22Rv1 (cell line): ENCODE measurements at regions not wholly inside any gene's neighbourhood (a gene's known extent, or its start where the extent isn't known, plus 50 kb on each side); places are given as distances from the start of the nearest gene placed in this dataset.

Experiments used
- CTCF ChIP-seq: fragments of 450-650 bp; IDR thresholded peaks from 2 replicates; pipeline ENCODE4 v1.5.1; 2017; ENCODE audit warnings: mild to moderate bottlenecking
- ZFX ChIP-seq: fragments of 450-650 bp; IDR thresholded peaks from 2 replicates; pipeline ENCODE4 v1.6.1; 2017; ENCODE audit warnings: antibody characterized with exemption, borderline replicate concordance

- TF ChIP-seq CTCF (no peak), ZFX (no peak)
Measured at GRCh38 chr4:89427782-89428181, 120.2 kb upstream of the GPRIN3 start.
